ENCODE measurements at regions not wholly inside any gene's neighbourhood (a gene's known extent, or its start where the extent isn't known, plus 50 kb on each side); places are given as distances from the start of the nearest gene placed in this dataset.

GRCh38 chr7:17472518-17472917 lies 174.1 kb downstream of the AHR start:
- TF ChIP-seq EZH2phosphoT487 (IDR thresholded peaks at IDR 0.05; ENCODE audit: borderline replicate concordance, low read depth, low read length), result no peak
- TF ChIP-seq CTCF (conservative IDR thresholded peaks at IDR 0.05; ENCODE audit: low read length), result no peak
- H3K4me2 ChIP-seq (ENCODE audit: low read length), result no peak overlapping the region
- H3K4me3 ChIP-seq (ENCODE audit: low read depth, low read length, poor library complexity, severe bottlenecking), result no peak overlapping the region
- H3K27ac ChIP-seq (ENCODE audit: low read depth, low read length, poor library complexity, severe bottlenecking), result no peak overlapping the region
- no peaks in the 10 kb centered on the region for H3K9me2 ChIP-seq (ENCODE audit: insufficient read depth, low read length)
- H3K79me2 ChIP-seq (ENCODE audit: insufficient read depth, low read depth, low read length), result no peaks in the 10 kb centered on the region
- ChIA-PET CTCF (ENCODE audit: unreplicated experiment) (no interaction called here), POLR2A (interaction anchor here (0.6 to 0.7 kb wide), 2 partner anchors 142 to 509 kb away, joined by 3 read pairs; no protein-coding TSS in a partner anchor)
- no peaks in the 10 kb centered on the region for H3K9me3 ChIP-seq (ENCODE audit: low read length)
- no TSS peak for BruUV-seq (replicated peaks)
- no peak overlapping the region for H2AFZ ChIP-seq (ENCODE audit: low read length)
- no peaks in the 10 kb centered on the region for H4K20me1 ChIP-seq (ENCODE audit: insufficient read depth, low read length)
- H3K4me1 ChIP-seq (ENCODE audit: insufficient read depth, low read length, poor library complexity, severe bottlenecking), result no peaks in the 10 kb centered on the region
- DNase-seq (ENCODE audit: low spot score), result no peak
- H3K36me3 ChIP-seq (ENCODE audit: insufficient read depth, low read length), result no peaks in the 10 kb centered on the region
- intact Hi-C loops (cut with micrococcal nuclease; ENCODE audit: unreplicated experiment), result no loop called here

GRCh38 chr7:17472939-17473338 lies 174.5 kb downstream of the AHR start:
- no peak overlapping the region for H2AFZ ChIP-seq (ENCODE audit: low read length)
- H4K20me1 ChIP-seq (ENCODE audit: insufficient read depth, low read length), result no peaks in the 10 kb centered on the region
- H3K27ac ChIP-seq (ENCODE audit: low read depth, low read length, poor library complexity, severe bottlenecking), result no peak overlapping the region
- intact Hi-C loops (cut with micrococcal nuclease; ENCODE audit: unreplicated experiment), result no loop called here
- no peaks in the 10 kb centered on the region for H3K36me3 ChIP-seq (ENCODE audit: insufficient read depth, low read length)
- H3K9me2 ChIP-seq (ENCODE audit: insufficient read depth, low read length), result no peaks in the 10 kb centered on the region
- TF ChIP-seq CTCF (conservative IDR thresholded peaks at IDR 0.05; ENCODE audit: low read length), result no peak
- TF ChIP-seq EZH2phosphoT487 (IDR thresholded peaks at IDR 0.05; ENCODE audit: borderline replicate concordance, low read depth, low read length), result no peak
- no peak for DNase-seq (ENCODE audit: low spot score)
- no peaks in the 10 kb centered on the region for H3K79me2 ChIP-seq (ENCODE audit: insufficient read depth, low read depth, low read length)
- ChIA-PET CTCF (ENCODE audit: unreplicated experiment) (no interaction called here), POLR2A (no interaction called here)
- no peak overlapping the region for H3K4me3 ChIP-seq (ENCODE audit: low read depth, low read length, poor library complexity, severe bottlenecking)
- no peak overlapping the region for H3K4me2 ChIP-seq (ENCODE audit: low read length)
- no peaks in the 10 kb centered on the region for H3K4me1 ChIP-seq (ENCODE audit: insufficient read depth, low read length, poor library complexity, severe bottlenecking)
- no TSS peak for BruUV-seq (replicated peaks)
- no peaks in the 10 kb centered on the region for H3K9me3 ChIP-seq (ENCODE audit: low read length)

- no peak overlapping the region for H2AFZ ChIP-seq (ENCODE audit: low read length)
- no peak for DNase-seq (ENCODE audit: low spot score)
- H3K79me2 ChIP-seq (ENCODE audit: insufficient read depth, low read depth, low read length), result no peaks in the 10 kb centered on the region
- no peaks in the 10 kb centered on the region for H4K20me1 ChIP-seq (ENCODE audit: insufficient read depth, low read length)
- CTCF ChIA-PET (ENCODE audit: unreplicated experiment), result no interaction called here
- no peaks in the 10 kb centered on the region for H3K9me2 ChIP-seq (ENCODE audit: insufficient read depth, low read length)
- no peaks in the 10 kb centered on the region for H3K4me1 ChIP-seq (ENCODE audit: insufficient read depth, low read length, poor library complexity, severe bottlenecking)
- BruUV-seq (replicated peaks), result no TSS peak
- no peak overlapping the region for H3K27ac ChIP-seq (ENCODE audit: low read depth, low read length, poor library complexity, severe bottlenecking)
- intact Hi-C loops (cut with micrococcal nuclease; ENCODE audit: unreplicated experiment), result no loop called here
- H3K9me3 ChIP-seq (ENCODE audit: low read length), result no peaks in the 10 kb centered on the region
- H3K36me3 ChIP-seq (ENCODE audit: insufficient read depth, low read length), result no peaks in the 10 kb centered on the region
- no peak overlapping the region; the same call in 1 of the 2 replicates for H3K4me2 ChIP-seq (ENCODE audit: low read length)
- TF ChIP-seq EZH2phosphoT487 (IDR thresholded peaks at IDR 0.05; ENCODE audit: borderline replicate concordance, low read depth, low read length), result no peak
- no peak; the same call in 1 of the 2 replicates for TF ChIP-seq CTCF (conservative IDR thresholded peaks at IDR 0.05; ENCODE audit: low read length)
- H3K4me3 ChIP-seq (ENCODE audit: low read depth, low read length, poor library complexity, severe bottlenecking), result no peak overlapping the region
- POLR2A ChIA-PET, result interaction anchor here (1.0 to 1.6 kb wide), 2 partner anchors 14 to 22 kb away, joined by 3 read pairs; no protein-coding TSS in a partner anchor
Measured at GRCh38 chr7:17474724-17475344, 176.4 kb downstream of the AHR start.

Measured in OCI-LY7 (cell line).